Astrocyte (in vitro differentiated cells and primary cell): ENCODE measurements at regions not wholly inside any gene's neighbourhood (a gene's known extent, or its start where the extent isn't known, plus 50 kb on each side); places are given as distances from the start of the nearest gene placed in this dataset.

Experiments
- DNase-seq: peaks from one replicate; pipeline ENCODE4 v3.0.0-alpha.2; 2010; ENCODE audit warnings: low read depth
- FAIRE-seq: peaks from 2 replicates; lab custom pipeline; 2011; peaks lifted over from hg19 to GRCh38; lab: Jason Lieb, UNC
- H2AFZ ChIP-seq: 2 replicates; pipeline ENCODE4 v1.6.0; 2012; ENCODE audit warnings: low read depth, low read length, inconsistent platforms
- H3K27ac ChIP-seq: 2 replicates; pipeline ENCODE4 v1.5.1; 2011; ENCODE audit warnings: low read depth, low read length, inconsistent platforms
- H3K27me3 ChIP-seq: 2 replicates; pipeline ENCODE4 v1.6.0; 2011; ENCODE audit warnings: low read length, inconsistent platforms; ENCODE audit not compliant: insufficient read depth
- H3K36me3 ChIP-seq: 2 replicates; pipeline ENCODE4 v1.5.1; 2011; ENCODE audit warnings: low read length, inconsistent platforms; ENCODE audit not compliant: insufficient read depth
- H3K4me1 ChIP-seq: 2 replicates; pipeline ENCODE4 v1.5.1; 2011; ENCODE audit warnings: low read length, inconsistent platforms; ENCODE audit not compliant: insufficient read depth
- H3K4me2 ChIP-seq: 2 replicates; pipeline ENCODE4 v1.6.0; 2012; ENCODE audit warnings: low read length, inconsistent platforms
- H3K4me3 ChIP-seq: 2 replicates; pipeline ENCODE4 v1.5.1; 2011; ENCODE audit warnings: low read depth, mild to moderate bottlenecking, low read length, inconsistent platforms; ENCODE audit not compliant: insufficient read depth
- H3K79me2 ChIP-seq: 2 replicates; pipeline ENCODE4 v1.6.0; 2012; ENCODE audit warnings: mild to moderate bottlenecking, low read length, inconsistent platforms; ENCODE audit not compliant: insufficient read depth
- H3K9ac ChIP-seq: 2 replicates; pipeline ENCODE4 v1.6.0; 2012; ENCODE audit warnings: mild to moderate bottlenecking, low read length, inconsistent platforms
- H3K9me3 ChIP-seq: 2 replicates; pipeline ENCODE4 v1.5.1; 2012; ENCODE audit warnings: low read depth, mild to moderate bottlenecking, low read length, inconsistent platforms; ENCODE audit not compliant: insufficient read depth
- H4K20me1 ChIP-seq: 2 replicates; pipeline ENCODE4 v1.6.0; 2012; ENCODE audit warnings: low read length, inconsistent platforms; ENCODE audit not compliant: insufficient read depth
- H3K27ac Mint-ChIP-seq: one replicate; pipeline ENCODE4 v1.8.0; 2021; ENCODE audit warnings: mild to moderate bottlenecking, mixed read lengths; ENCODE audit not compliant: unreplicated experiment
- H3K27me3 Mint-ChIP-seq: one replicate; pipeline ENCODE4 v1.8.0; 2021; ENCODE audit warnings: low read depth, mixed read lengths; ENCODE audit not compliant: unreplicated experiment
- H3K36me3 Mint-ChIP-seq: one replicate; pipeline ENCODE4 v1.8.0; 2021; ENCODE audit warnings: low read depth, mixed read lengths; ENCODE audit not compliant: unreplicated experiment
- H3K4me1 Mint-ChIP-seq: one replicate; pipeline ENCODE4 v1.8.0; 2021; ENCODE audit warnings: low read depth, mixed read lengths; ENCODE audit not compliant: unreplicated experiment
- H3K4me3 Mint-ChIP-seq: one replicate; pipeline ENCODE4 v1.8.0; 2021; ENCODE audit warnings: mild to moderate bottlenecking, moderate library complexity, mixed read lengths; ENCODE audit not compliant: unreplicated experiment
- H3K9me3 Mint-ChIP-seq: one replicate; pipeline ENCODE4 v1.8.0; 2021; ENCODE audit warnings: mild to moderate bottlenecking, mixed read lengths; ENCODE audit not compliant: unreplicated experiment
- CTCF ChIP-seq: IDR thresholded peaks from 2 replicates; pipeline ENCODE4 v1.5.1; 2011; ENCODE audit warnings: low read depth, mild to moderate bottlenecking, inconsistent platforms, low read length, moderate library complexity; ENCODE audit not compliant: insufficient read depth
- EZH2 ChIP-seq: IDR thresholded peaks from 2 replicates; pipeline ENCODE4 v1.6.1; 2012; ENCODE audit warnings: mild to moderate bottlenecking, low read length, inconsistent platforms; ENCODE audit not compliant: insufficient read depth

DNA sequence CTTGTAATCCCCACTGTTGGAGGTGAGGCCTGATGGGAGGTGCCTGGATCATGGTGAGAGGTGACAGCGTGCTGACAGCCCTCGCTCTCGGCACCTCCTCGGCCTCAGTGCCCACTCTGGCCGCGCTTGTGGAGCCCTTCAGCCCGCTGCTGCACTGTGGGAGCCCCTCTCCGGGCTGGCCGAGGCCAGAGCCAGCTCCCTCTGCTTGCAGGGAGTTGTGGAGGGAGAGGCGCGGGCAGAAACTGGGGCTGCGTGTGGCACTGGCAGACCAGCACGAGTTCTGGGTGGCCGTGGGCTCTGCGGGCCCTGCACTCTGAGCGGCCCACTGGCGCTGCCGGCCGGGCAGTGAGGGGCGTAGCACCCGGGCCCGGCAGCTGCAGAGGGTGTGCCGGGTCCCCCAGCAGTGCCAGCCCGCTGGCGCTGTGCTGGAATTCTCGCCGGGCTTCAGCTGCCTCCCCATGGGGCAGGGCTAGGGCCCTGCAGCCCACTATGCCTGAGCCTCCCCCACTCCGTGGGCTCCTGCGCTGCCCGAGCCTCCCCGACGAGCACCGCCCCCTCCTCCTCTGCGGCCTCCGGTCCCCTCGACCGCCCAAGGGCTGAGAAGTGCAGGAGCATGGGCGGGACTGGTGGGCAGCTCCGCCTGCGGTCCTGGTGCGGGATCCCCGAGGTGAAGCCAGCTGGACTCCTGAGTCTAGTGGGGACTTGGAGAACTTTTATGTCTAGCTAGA lies 197.1 kb downstream of the SPP2 start:
- Mint-ChIP-seq H3K9me3 (peaks cover 3% of the 10 kb centered on the region), H3K27ac (no peak overlapping the region), H3K4me1 (peaks cover 69% of the 10 kb centered on the region), H3K4me3 (no peak overlapping the region), H3K36me3 (no peaks in the 10 kb centered on the region), H3K27me3 (no peaks in the 10 kb centered on the region)
- TF ChIP-seq CTCF (no peak), EZH2 (no peak)
- Histone ChIP-seq H4K20me1 (no peaks in the 10 kb centered on the region), H2AFZ (no peak overlapping the region), H3K4me3 (no peak overlapping the region), H3K9me3 (no peaks in the 10 kb centered on the region), H3K79me2 (no peaks in the 10 kb centered on the region), H3K27ac (peak overlapping the region; percentile 96), H3K4me1 (peaks cover 63% of the 10 kb centered on the region), H3K36me3 (no peaks in the 10 kb centered on the region), H3K27me3 (no peaks in the 10 kb centered on the region), H3K9ac (no peak overlapping the region), H3K4me2 (no peak overlapping the region)
- FAIRE-seq (no peak), DNase-seq (no peak)

- peaks cover 67% of the 10 kb centered on the region for H3K4me1 Mint-ChIP-seq
- H3K27me3 ChIP-seq = no peaks in the 10 kb centered on the region
- peak overlapping the region; percentile 78 for H3K9ac ChIP-seq
- H2AFZ ChIP-seq = no peak overlapping the region
- H3K9me3 ChIP-seq = no peaks in the 10 kb centered on the region
- peaks cover 3% of the 10 kb centered on the region for H3K9me3 Mint-ChIP-seq
- TF ChIP-seq EZH2 (no peak), CTCF (no peak)
- no peak overlapping the region for H3K4me3 ChIP-seq
- H3K27ac ChIP-seq = peak overlapping the region; percentile 96
- peak overlapping the region; percentile 74 for H3K4me2 ChIP-seq
- no peaks in the 10 kb centered on the region for H4K20me1 ChIP-seq
- peak overlapping the region; percentile 91 for H3K27ac Mint-ChIP-seq
- no peaks in the 10 kb centered on the region for H3K36me3 ChIP-seq
- DNase-seq (peak; percentile 98), FAIRE-seq (peak; percentile 98)
- no peaks in the 10 kb centered on the region for H3K27me3 Mint-ChIP-seq
- H3K4me1 ChIP-seq = peaks cover 65% of the 10 kb centered on the region
- no peaks in the 10 kb centered on the region for H3K79me2 ChIP-seq
- H3K4me3 Mint-ChIP-seq = no peak overlapping the region
- H3K36me3 Mint-ChIP-seq = no peaks in the 10 kb centered on the region
Measured at GRCh38 chr2:234245945-234246344, 195.4 kb downstream of the SPP2 start.

- H3K4me2 ChIP-seq = peak overlapping the region; percentile 62
- DNase-seq = no peak
- Mint-ChIP-seq H3K27ac (peak overlapping the region; percentile 96), H3K27me3 (no peaks in the 10 kb centered on the region), H3K9me3 (peaks cover 3% of the 10 kb centered on the region), H3K4me1 (peaks cover 54% of the 10 kb centered on the region), H3K36me3 (no peaks in the 10 kb centered on the region), H3K4me3 (no peak overlapping the region)
- no peaks in the 10 kb centered on the region for H3K79me2 ChIP-seq
- H3K9ac ChIP-seq = peak overlapping the region; percentile 66
- H4K20me1 ChIP-seq = no peaks in the 10 kb centered on the region
- H2AFZ ChIP-seq = no peak overlapping the region
- peaks cover 53% of the 10 kb centered on the region for H3K4me1 ChIP-seq
- no peaks in the 10 kb centered on the region for H3K27me3 ChIP-seq
- H3K36me3 ChIP-seq = no peaks in the 10 kb centered on the region
- no peak overlapping the region for H3K4me3 ChIP-seq
- H3K9me3 ChIP-seq = no peaks in the 10 kb centered on the region
- peak overlapping the region; percentile 96 for H3K27ac ChIP-seq
- no peak for FAIRE-seq
- TF ChIP-seq CTCF (no peak), EZH2 (no peak)
Measured at GRCh38 chr2:234243871-234244565, 193.5 kb downstream of the SPP2 start.
